Keratinocyte (primary cell): ENCODE measurements at regions not wholly inside any gene's neighbourhood (a gene's known extent, or its start where the extent isn't known, plus 50 kb on each side); places are given as distances from the start of the nearest gene placed in this dataset.

ENCODE experiments used
- DNase-seq: peaks from one replicate; pipeline ENCODE4 v3.0.0-alpha.2; 2011; ENCODE audit warnings: low read depth, missing footprints, low spot score
- FAIRE-seq: peaks from 2 replicates; lab custom pipeline; 2011; peaks lifted over from hg19 to GRCh38; lab: Jason Lieb, UNC
- H2AFZ ChIP-seq: 2 replicates; pipeline ENCODE4 v1.6.0; 2012; ENCODE audit warnings: low read length, control low read depth, inconsistent platforms; ENCODE audit not compliant: control insufficient read depth
- H3K27ac ChIP-seq: 2 replicates; pipeline ENCODE4 v1.5.1; 2011; ENCODE audit warnings: low read length; ENCODE audit not compliant: control insufficient read depth, insufficient read depth
- H3K27me3 ChIP-seq: 3 replicates; pipeline ENCODE4 v1.6.0; 2011; ENCODE audit warnings: low read length; ENCODE audit not compliant: control insufficient read depth, insufficient read depth; ENCODE audit errors: extremely low read depth
- H3K36me3 ChIP-seq, 2 experiments: 2 replicates in 1 of 2; 3 replicates in 1 of 2; pipeline ENCODE4 v1.5.1; 2011; ENCODE audit warnings: low read length in 2 of 2, mild to moderate bottlenecking in 1 of 2; ENCODE audit not compliant: control insufficient read depth in 2 of 2, insufficient read depth in 2 of 2; ENCODE audit errors: extremely low read depth in 1 of 2
- H3K4me1 ChIP-seq: 3 replicates; pipeline ENCODE4 v1.5.1; 2011; ENCODE audit warnings: low read length; ENCODE audit not compliant: control insufficient read depth, insufficient read depth; ENCODE audit errors: extremely low read depth
- H3K4me2 ChIP-seq: 3 replicates; pipeline ENCODE4 v1.6.0; 2011; ENCODE audit warnings: low read depth, low read length; ENCODE audit not compliant: control insufficient read depth, insufficient read depth; ENCODE audit errors: extremely low read depth
- H3K4me3 ChIP-seq, 3 experiments: fragments of 200-600 bp in 1 of 3; sonication (generic) in 1 of 3; 2 replicates in 2 of 3; 3 replicates in 1 of 3; pipeline ENCODE4 v1.5.1; 2011 to 2016; ENCODE audit warnings: low read length in 3 of 3, mild to moderate bottlenecking in 3 of 3, control low read depth in 2 of 3, inconsistent platforms in 1 of 3, low read depth in 1 of 3, mixed read lengths in 1 of 3, mixed run types in 1 of 3, moderate library complexity in 1 of 3; ENCODE audit not compliant: control insufficient read depth in 2 of 3, insufficient read depth in 2 of 3; ENCODE audit errors: extremely low read depth in 1 of 3
- H3K79me2 ChIP-seq: 2 replicates; pipeline ENCODE4 v1.6.0; 2012; ENCODE audit warnings: low read length; ENCODE audit not compliant: control insufficient read depth, insufficient read depth
- H3K9ac ChIP-seq: 3 replicates; pipeline ENCODE4 v1.6.0; 2011; ENCODE audit warnings: low read length; ENCODE audit not compliant: control insufficient read depth, insufficient read depth; ENCODE audit errors: extremely low read depth
- H3K9me1 ChIP-seq: 3 replicates; pipeline ENCODE4 v1.6.0; 2011; ENCODE audit warnings: low read length; ENCODE audit not compliant: control insufficient read depth, insufficient read depth; ENCODE audit errors: extremely low read depth
- H3K9me3 ChIP-seq: 2 replicates; pipeline ENCODE4 v1.5.1; 2012; ENCODE audit warnings: low read depth, low read length; ENCODE audit not compliant: control insufficient read depth
- H4K20me1 ChIP-seq: 3 replicates; pipeline ENCODE4 v1.6.0; 2011; ENCODE audit warnings: low read length; ENCODE audit not compliant: control insufficient read depth, insufficient read depth; ENCODE audit errors: extremely low read depth
- EZH2 ChIP-seq: IDR thresholded peaks from one replicate; pipeline ENCODE4 v1.6.1; 2012; ENCODE audit warnings: inconsistent platforms, mild to moderate bottlenecking, low read length, moderate library complexity
- dilution Hi-C: fragments of 300-500 bp; cut with MboI; formaldehyde crosslinking; loops from one replicate; pipeline ENCODE4 v1.7.0; 2020; ENCODE audit warnings: low sequenced_read_pairs; ENCODE audit not compliant: extremely low pct_ligation_motif_present
- TF ChIP-seq, protein P1 (sequence below), 3 experiments: IDR thresholded peaks in 1 of 3; conservative IDR thresholded peaks in 1 of 3; optimal IDR thresholded peaks in 1 of 3; 2 replicates in 2 of 3; 3 replicates in 1 of 3; pipeline versions ENCODE3 to v1.5.1; 2011; ENCODE audit warnings: low read length in 3 of 3, mild to moderate bottlenecking in 3 of 3, moderate library complexity in 2 of 3, control low read depth in 1 of 3, inconsistent platforms in 1 of 3; ENCODE audit not compliant: insufficient read depth in 2 of 3; ENCODE audit errors: extremely low read depth in 1 of 3

DNA sequence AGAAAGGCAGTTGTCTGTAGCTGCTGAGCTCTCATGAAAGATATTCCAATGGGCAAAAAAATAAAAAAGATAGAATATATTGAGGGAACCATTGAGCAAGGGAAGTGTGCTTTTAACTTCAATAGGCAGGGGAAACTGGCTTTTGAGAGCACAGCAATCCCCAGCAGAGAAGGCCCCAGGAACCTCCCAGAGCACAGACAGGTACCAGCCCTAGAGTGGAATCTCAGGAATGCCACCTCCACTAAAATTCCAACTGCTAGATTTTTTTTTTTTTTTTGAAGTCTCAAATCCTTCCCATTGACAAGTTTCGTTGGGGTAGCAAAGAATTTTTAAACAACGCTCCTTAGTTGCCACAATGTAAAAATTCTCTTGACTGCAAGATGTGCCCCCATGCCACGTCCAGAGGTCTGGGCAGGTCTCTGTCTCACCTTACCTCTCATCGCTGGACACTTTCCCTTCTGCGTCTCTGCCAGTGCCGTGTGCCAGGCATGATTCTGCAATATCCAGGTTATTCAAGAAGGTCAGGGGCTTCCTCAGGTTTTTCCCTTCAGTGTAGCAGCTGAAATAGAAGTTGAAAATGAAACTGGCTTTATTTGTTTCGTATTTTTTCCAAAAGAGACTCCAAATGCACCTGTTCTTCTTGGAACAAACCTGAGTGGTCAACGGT is 64.2 kb upstream of the IRX1 start:
- H3K79me2 ChIP-seq = no peaks in the 10 kb centered on the region
- H4K20me1 ChIP-seq = no peaks in the 10 kb centered on the region
- H3K27ac ChIP-seq = no peak overlapping the region
- H2AFZ ChIP-seq = no peak overlapping the region
- no peaks in the 10 kb centered on the region for H3K9me3 ChIP-seq
- TF ChIP-seq, protein P1, sequence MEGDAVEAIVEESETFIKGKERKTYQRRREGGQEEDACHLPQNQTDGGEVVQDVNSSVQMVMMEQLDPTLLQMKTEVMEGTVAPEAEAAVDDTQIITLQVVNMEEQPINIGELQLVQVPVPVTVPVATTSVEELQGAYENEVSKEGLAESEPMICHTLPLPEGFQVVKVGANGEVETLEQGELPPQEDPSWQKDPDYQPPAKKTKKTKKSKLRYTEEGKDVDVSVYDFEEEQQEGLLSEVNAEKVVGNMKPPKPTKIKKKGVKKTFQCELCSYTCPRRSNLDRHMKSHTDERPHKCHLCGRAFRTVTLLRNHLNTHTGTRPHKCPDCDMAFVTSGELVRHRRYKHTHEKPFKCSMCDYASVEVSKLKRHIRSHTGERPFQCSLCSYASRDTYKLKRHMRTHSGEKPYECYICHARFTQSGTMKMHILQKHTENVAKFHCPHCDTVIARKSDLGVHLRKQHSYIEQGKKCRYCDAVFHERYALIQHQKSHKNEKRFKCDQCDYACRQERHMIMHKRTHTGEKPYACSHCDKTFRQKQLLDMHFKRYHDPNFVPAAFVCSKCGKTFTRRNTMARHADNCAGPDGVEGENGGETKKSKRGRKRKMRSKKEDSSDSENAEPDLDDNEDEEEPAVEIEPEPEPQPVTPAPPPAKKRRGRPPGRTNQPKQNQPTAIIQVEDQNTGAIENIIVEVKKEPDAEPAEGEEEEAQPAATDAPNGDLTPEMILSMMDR (optimal IDR thresholded peaks at IDR 0.05 in 1 of 3, IDR thresholded peaks at IDR 0.05 in 1 of 3, conservative IDR thresholded peaks at IDR 0.05 in 1 of 3; ENCODE audit: extremely low read depth in 1 of 3, insufficient read depth in 2 of 3, low read length in 3 of 3) = no peak
- TF ChIP-seq EZH2 = no peak
- no peaks in the 10 kb centered on the region for H3K9me1 ChIP-seq
- dilution Hi-C loops = no loop called here
- no peak for FAIRE-seq
- no peak for DNase-seq
- H3K27me3 ChIP-seq = no peaks in the 10 kb centered on the region
- no peak overlapping the region for H3K4me3 ChIP-seq
- no peaks in the 10 kb centered on the region for H3K36me3 ChIP-seq
- H3K4me2 ChIP-seq = peak overlapping the region; percentile 8
- no peak overlapping the region for H3K9ac ChIP-seq
- no peaks in the 10 kb centered on the region for H3K4me1 ChIP-seq

DNA sequence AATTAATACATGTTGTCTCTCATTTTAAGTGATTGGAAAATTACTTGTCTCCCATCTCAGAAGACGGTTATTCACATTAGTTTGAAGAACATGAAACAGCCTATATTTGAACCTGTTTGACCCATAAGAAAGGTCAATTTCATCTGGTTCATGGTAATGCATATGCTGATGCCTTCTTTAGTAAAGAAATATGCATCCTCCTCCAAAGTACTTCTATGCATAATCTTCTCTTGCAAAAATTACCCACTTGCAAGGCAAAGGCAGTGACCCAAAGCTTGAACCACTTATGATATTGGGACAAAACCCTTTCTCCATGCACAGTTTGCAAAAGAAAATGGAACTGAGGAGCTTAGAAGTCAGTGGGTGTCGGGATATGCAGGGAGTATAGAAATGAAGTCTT is 65.4 kb upstream of the IRX1 start:
- dilution Hi-C loops = no loop called here

More for the DNA sequence above, 65.4 kb upstream of the IRX1 start:
- Histone ChIP-seq H3K9me3 (no peaks in the 10 kb centered on the region), H3K9ac (no peak overlapping the region), H3K79me2 (no peaks in the 10 kb centered on the region), H3K27ac (no peak overlapping the region), H3K4me2 (no peak overlapping the region), H3K27me3 (no peaks in the 10 kb centered on the region), H3K4me1 (no peaks in the 10 kb centered on the region), H4K20me1 (no peaks in the 10 kb centered on the region), H3K9me1 (no peaks in the 10 kb centered on the region), H3K4me3 (no peak overlapping the region), H3K36me3 (no peaks in the 10 kb centered on the region), H2AFZ (no peak overlapping the region)
- TF ChIP-seq, protein P1 (optimal IDR thresholded peaks at IDR 0.05 in 1 of 3, IDR thresholded peaks at IDR 0.05 in 1 of 3, conservative IDR thresholded peaks at IDR 0.05 in 1 of 3; ENCODE audit: extremely low read depth in 1 of 3, insufficient read depth in 2 of 3, low read length in 3 of 3) = no peak
- no peak for TF ChIP-seq EZH2
- FAIRE-seq = no peak
- no peak for DNase-seq
